Right atrium auricular region (tissue), 2 donors: ENCODE measurements at regions not wholly inside any gene's neighbourhood (a gene's known extent, or its start where the extent isn't known, plus 50 kb on each side); places are given as distances from the start of the nearest gene placed in this dataset.

ENCODE experiments used
- DNase-seq: peaks from one replicate; pipeline ENCODE4 v3.0.0-alpha.2; 2019; ENCODE audit warnings: low spot score
- H3K27ac ChIP-seq, 2 donors: fragments of 200-600 bp; sonication (generic); 1 replicate in 1 of 2; 2 replicates in 1 of 2; pipeline ENCODE4 v1.5.1; 2016 to 2019
- H3K27me3 ChIP-seq, 2 donors: fragments of 200-600 bp; sonication (generic); one replicate each; pipeline versions ENCODE4 v1.5.1 to v1.6.0; 2017 to 2019
- H3K36me3 ChIP-seq: fragments of 200-600 bp; sonication (generic); one replicate; pipeline ENCODE4 v1.5.1; 2016
- H3K4me1 ChIP-seq, 2 donors: fragments of 200-600 bp; sonication (generic); one replicate each; pipeline versions ENCODE4 v1.5.1 to v1.6.0; 2017 to 2019
- H3K4me3 ChIP-seq, 2 donors: fragments of 200-600 bp; sonication (generic); 1 replicate in 1 of 2; 2 replicates in 1 of 2; pipeline ENCODE4 v1.5.1; 2017 to 2019; ENCODE audit warnings: mild to moderate bottlenecking in 1 of 2, moderate library complexity in 1 of 2
- H3K9me3 ChIP-seq, 2 donors: fragments of 200-600 bp; sonication (generic); one replicate each; pipeline ENCODE4 v1.5.1; 2019
- TF ChIP-seq, protein P1 (sequence below), 2 donors: fragments of 200-600 bp; sonication (generic); IDR thresholded peaks; one replicate each; pipeline ENCODE4 v1.5.1; 2019; ENCODE audit warnings: antibody characterized with exemption in 2 of 2

DNA sequence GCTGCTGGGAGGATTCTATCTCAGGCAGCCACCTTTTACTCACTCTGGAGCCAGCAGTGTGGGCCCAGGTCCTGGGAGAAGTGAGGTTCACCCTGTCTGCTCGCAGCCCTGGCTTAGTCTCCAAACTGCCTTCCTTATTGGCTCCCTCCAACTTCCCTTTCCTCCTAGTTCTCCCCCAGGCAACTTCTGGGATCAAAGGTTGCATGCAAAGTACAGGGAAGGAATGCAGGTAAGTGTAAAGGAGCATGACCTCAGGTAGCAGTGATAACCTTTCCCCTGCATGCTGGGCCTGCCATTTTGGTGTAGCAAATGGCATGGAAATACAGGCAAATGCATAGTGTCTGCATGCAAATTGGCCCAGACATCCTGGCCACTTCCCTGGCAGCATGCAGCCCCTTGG, 53.8 kb upstream of the ARAP3 start:
- Histone ChIP-seq H3K4me3 (no peak overlapping the region), H3K27ac (no peak overlapping the region), H3K4me1 (no peaks in the 10 kb centered on the region), H3K27me3 (no peaks in the 10 kb centered on the region), H3K9me3 (no peaks in the 10 kb centered on the region), H3K36me3 (no peaks in the 10 kb centered on the region)
- no peak for DNase-seq
- TF ChIP-seq, protein P1, sequence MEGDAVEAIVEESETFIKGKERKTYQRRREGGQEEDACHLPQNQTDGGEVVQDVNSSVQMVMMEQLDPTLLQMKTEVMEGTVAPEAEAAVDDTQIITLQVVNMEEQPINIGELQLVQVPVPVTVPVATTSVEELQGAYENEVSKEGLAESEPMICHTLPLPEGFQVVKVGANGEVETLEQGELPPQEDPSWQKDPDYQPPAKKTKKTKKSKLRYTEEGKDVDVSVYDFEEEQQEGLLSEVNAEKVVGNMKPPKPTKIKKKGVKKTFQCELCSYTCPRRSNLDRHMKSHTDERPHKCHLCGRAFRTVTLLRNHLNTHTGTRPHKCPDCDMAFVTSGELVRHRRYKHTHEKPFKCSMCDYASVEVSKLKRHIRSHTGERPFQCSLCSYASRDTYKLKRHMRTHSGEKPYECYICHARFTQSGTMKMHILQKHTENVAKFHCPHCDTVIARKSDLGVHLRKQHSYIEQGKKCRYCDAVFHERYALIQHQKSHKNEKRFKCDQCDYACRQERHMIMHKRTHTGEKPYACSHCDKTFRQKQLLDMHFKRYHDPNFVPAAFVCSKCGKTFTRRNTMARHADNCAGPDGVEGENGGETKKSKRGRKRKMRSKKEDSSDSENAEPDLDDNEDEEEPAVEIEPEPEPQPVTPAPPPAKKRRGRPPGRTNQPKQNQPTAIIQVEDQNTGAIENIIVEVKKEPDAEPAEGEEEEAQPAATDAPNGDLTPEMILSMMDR (IDR thresholded peaks at IDR 0.05) = no peak

DNA sequence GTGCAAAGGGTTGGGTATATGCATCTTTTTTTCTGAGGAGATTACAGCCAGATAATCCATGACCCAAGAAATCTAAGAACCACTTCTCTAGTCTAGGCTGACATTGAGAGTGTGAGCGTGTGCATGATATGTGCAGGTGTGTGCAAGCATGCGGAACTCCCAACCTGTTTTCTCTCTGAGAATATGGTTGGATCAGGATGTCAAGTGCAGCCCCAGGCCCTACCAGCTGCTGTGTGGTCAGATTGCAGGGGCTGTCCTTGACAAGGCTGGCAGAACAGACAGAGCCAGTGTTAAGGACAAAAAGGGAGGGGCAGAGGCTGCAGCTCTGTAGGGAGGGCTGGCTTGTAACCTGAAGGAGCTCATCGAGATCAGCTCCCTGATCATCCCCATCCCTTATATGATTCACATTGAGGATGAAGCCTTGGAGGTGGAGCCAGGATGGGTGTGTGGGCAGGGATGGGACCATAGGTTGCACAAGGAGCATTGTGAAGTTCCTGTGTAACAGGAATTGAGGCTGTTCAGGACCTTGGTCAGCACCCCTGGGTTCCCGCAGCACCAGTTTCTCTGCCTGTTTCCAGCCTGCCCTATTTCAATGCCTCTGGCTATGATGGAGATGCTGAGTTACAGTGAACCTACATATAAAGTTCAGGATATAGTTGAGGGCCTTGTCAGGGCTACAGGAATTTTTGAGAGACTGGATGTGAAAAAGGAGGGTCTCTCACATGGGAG, 52.6 kb upstream of the ARAP3 start:
- no peak for DNase-seq
- H3K4me1 ChIP-seq = no peaks in the 10 kb centered on the region
- no peak overlapping the region for H3K27ac ChIP-seq
- H3K27me3 ChIP-seq = no peaks in the 10 kb centered on the region
- TF ChIP-seq, protein P1 (IDR thresholded peaks at IDR 0.05) = no peak
- H3K36me3 ChIP-seq = no peaks in the 10 kb centered on the region
- H3K9me3 ChIP-seq = no peaks in the 10 kb centered on the region
- no peak overlapping the region for H3K4me3 ChIP-seq

DNA sequence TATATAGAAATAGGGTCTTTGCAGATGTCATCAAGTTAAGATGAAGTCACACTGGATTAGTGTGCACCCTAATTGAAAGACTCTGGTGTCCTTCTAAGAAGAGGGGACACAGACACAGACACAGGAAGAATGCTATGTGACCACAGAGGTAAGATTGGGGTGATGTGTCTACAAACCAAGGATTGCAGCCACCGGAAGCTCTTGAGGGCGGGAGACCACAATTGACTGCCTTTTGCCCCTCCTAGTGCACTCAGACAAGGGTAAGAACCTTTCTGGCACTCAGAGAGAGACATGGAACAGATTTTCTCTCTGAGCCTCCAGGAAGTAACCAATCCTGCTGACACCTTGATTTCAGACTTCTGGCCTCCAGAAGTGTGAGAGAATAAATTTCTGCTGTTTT, 51.2 kb upstream of the ARAP3 start:
- no peak for DNase-seq
- H3K9me3 ChIP-seq = no peaks in the 10 kb centered on the region
- H3K27ac ChIP-seq = no peak overlapping the region
- H3K4me3 ChIP-seq = no peak overlapping the region
- no peaks in the 10 kb centered on the region for H3K27me3 ChIP-seq
- TF ChIP-seq, protein P1 (IDR thresholded peaks at IDR 0.05) = no peak
- H3K4me1 ChIP-seq = no peaks in the 10 kb centered on the region
- H3K36me3 ChIP-seq = no peaks in the 10 kb centered on the region

DNA sequence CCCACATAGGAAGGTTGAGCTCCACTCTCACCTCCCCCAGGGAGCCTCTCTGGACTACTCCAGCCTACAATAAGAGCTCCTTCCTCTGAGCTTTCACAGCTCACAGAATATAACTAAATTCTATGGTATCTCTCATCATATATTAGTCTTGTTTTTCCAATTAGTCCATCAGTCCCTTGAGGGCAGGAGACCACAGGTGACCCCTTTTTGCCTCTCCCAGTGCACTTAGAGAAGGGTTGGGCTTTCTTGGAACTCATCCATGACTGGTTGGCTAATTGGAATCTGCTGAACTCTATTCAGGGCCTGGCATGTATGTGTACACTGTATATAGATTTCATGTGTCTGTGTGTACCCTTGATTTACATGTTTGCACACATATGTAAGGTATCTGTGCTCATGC, 50.4 kb upstream of the ARAP3 start:
- Histone ChIP-seq H3K4me3 (no peak overlapping the region), H3K9me3 (no peaks in the 10 kb centered on the region)

More for the DNA sequence above, 50.4 kb upstream of the ARAP3 start:
- H3K36me3 ChIP-seq = no peaks in the 10 kb centered on the region
- no peak overlapping the region for H3K27ac ChIP-seq
- H3K27me3 ChIP-seq = no peaks in the 10 kb centered on the region
- DNase-seq = no peak
- no peaks in the 10 kb centered on the region for H3K4me1 ChIP-seq
- TF ChIP-seq, protein P1 (IDR thresholded peaks at IDR 0.05) = no peak
